SHP77 (cell line): ENCODE measurements at regions not wholly inside any gene's neighbourhood (a gene's known extent, or its start where the extent isn't known, plus 50 kb on each side); places are given as distances from the start of the nearest gene placed in this dataset.
"Not testable (repeated sequence)": the region's sequence is repeated elsewhere in the genome, so short reads cannot be mapped to it uniquely, and the experiment has no call there.

Experiments
- DNase-seq, 2 experiments: peaks; one replicate each; lab custom pipeline; 2025; lab: John Stamatoyannopoulos, UW

DNA sequence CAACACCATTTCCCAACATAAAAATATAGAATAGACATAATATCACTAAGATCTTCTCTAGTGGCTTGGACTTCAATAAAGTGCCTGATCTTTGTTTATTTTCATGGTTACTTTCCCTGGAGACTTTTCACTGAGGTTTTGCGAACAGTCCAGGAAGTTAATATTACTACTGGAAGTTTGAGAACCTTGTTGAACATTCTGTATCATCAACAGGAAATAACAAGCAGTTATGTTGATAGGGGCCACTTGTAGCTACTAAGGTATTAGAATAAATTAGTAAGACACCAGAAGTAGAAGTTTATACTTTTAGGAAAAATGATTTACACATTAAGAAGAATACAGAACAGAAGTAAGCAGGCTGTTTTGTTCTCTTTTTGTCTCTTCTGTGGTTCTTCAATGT lies 180.2 kb downstream of the TFAP2B start:
- no peak for DNase-seq

DNA sequence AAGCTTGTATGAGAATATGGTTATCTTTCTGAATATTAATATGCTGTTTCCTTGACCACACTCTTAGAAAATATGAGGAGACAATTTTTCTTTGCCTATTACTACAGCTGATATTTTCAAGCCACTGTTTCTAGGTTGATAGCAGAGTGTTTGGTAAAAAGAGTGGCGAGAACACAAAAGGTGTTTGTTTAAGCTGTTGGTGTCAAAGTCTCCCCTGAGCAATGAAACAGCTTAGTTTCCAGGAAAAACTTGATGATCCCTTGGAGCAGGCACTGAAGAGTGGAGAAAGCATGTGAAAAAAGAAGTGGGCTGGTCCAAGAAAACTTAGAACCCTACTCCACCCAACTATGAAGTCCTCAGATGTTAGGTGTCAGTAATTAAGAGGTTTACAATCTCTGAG lies 182.7 kb downstream of the TFAP2B start:
- DNase-seq, result no peak

DNA sequence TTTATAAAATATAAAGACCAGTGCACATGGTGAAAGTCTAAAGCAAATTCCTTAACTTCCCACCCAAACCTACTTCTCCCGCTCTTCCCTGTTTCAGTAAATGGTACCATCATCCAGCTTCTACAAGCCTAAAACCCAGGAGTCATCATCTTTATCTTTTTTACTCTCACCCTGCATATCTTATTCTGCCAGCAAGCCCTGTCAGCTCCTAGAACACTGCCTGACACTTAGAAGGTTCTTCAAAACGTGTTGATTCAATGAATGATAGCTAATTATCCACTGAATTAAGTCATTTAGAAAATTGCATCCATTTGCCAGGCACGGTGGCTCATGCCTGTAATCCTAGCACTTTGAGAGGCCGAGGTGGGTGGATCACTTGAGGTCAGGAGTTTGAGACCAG lies 185.7 kb downstream of the TFAP2B start:
- no peak for DNase-seq

- DNase-seq, result no peak
These were observed 187.1 kb downstream of the TFAP2B start for GRCh38 chr6:51005779-51006178.

DNA sequence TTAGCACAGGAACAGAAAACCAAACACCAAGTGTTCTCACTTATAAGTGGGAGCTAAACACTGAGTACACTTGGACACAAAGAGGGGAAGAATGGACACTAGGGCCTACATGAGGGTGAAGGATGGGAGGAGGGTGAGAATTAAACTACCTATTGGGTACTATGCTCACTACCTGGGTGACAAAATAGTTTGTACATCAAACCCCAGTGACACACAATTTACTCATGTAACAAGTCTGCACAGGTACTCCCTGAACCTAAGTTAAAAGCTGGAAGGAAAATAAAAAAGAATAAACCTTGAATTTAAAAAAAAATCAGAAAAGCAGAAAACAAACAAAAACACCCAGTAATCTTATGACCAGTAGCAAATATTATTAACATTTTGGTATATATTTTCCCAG lies 188.6 kb downstream of the TFAP2B start:
- DNase-seq, result no peak

GRCh38 chr6:51008693-51009092 lies 190.0 kb downstream of the TFAP2B start:
- DNase-seq, result not testable (repeated sequence)

- DNase-seq, result no peak
These were observed 194.7 kb downstream of the TFAP2B start for GRCh38 chr6:51013376-51013775.

- no peak for DNase-seq
These were observed 196.7 kb downstream of the TFAP2B start for GRCh38 chr6:51015394-51015793.

DNA sequence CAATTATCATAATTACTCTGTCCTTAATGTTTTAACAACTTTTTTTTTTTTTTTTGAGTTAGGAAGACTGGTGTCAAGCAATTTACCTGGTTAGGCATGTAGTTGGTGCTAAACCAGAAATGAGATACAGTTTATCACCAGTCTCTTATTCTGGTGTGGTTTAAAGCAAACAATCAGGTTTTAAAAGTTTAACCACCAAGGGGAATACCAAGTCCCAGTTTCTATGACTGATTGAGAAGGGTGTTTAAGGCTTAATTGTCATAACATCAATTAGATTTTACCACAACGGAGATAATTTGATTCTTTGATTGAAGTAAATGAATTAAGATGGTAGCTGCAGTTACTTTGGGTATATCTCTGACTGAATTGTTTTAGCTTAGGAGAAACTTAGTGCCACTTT lies 197.8 kb downstream of the TFAP2B start:
- no peak for DNase-seq

- peak in 1 of 2 experiments; percentile 15 for DNase-seq
These were observed 201.1 kb downstream of the TFAP2B start for GRCh38 chr6:51019806-51020205.

DNA sequence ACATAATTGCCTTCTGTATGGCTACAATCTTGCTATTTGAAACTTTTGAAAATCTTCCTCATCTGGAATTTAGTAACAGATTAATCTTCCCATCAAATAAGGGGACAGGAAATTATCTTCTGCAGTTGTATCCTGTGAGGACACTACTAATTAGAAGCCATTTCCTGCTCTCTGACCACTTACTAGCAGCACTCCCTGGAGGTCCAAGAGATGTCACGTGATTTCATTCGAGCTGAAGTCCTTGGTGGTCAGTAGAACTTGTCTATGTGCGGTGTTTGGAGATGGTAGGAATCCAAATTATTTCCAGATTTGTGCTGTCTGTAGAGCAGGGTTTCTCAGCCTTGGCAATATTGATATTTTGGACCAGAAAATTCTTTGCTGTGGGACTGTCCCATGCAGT lies 202.5 kb downstream of the TFAP2B start:
- no peak for DNase-seq

GRCh38 chr6:51024126-51024525 lies 205.5 kb downstream of the TFAP2B start:
- no peak for DNase-seq

- DNase-seq, result no peak
These were observed 206.6 kb downstream of the TFAP2B start for GRCh38 chr6:51025082-51025777.

DNA sequence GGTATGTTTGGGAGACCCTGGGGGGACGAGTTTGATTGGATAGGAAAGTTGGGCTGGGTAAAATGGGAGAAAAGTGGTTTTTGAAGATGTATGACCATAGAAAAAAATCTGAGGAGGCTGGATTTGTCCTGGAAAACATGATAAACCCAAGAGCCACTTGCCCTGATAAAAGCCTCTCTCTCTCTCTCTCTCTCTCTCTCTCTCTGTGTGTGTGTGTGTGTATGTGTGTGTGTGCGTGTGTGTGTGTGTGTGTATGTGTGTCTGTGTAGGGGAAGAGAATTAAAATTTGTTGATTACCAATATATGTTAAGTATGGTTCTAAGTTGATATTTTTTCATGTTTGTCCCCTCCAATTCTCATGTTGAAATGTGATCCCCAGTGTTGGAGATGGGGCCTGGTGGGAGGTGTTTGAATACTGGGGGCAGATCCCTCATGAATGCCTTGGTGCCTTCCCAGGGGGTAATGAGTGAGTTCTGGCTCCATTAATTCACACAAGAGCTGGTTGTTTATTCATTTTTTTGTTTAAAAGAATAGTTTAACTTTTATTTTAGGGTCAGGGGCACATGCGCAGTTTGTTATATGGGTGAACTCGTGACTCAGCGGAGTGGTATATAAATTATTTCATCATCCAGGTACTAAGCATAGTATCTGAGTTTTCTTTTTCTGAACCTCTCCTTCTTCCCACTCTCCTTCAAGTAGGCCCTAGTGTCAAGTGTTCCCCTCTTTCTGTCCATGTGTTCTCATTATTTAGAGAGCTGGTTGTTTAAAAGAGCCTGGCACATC lies 208.8 kb downstream of the TFAP2B start:
- no peak for DNase-seq

- DNase-seq, result no peak
These were observed 209.6 kb downstream of the TFAP2B start for GRCh38 chr6:51028276-51028675.

GRCh38 chr6:51029561-51029960 lies 210.9 kb downstream of the TFAP2B start:
- no peak for DNase-seq

DNA sequence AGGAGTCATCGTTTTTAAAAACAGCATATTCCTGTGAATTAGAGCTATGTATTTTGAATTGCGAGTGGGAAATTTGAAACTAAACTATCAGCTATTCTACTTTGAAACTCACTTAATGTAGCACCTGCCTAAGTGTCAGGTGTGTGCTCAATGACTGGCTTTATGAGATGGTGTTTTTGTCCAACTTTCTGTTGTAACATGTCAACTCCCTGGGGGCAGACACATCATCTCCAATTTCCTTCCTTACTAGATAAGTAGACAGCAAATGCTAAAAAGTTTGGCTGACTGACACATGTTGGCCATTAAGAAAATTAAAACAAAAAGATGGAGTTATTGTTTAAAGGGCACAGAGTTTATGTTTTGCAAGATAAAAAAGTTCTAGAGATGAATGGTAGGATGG lies 226.9 kb downstream of the TFAP2B start:
- DNase-seq, result no peak

DNA sequence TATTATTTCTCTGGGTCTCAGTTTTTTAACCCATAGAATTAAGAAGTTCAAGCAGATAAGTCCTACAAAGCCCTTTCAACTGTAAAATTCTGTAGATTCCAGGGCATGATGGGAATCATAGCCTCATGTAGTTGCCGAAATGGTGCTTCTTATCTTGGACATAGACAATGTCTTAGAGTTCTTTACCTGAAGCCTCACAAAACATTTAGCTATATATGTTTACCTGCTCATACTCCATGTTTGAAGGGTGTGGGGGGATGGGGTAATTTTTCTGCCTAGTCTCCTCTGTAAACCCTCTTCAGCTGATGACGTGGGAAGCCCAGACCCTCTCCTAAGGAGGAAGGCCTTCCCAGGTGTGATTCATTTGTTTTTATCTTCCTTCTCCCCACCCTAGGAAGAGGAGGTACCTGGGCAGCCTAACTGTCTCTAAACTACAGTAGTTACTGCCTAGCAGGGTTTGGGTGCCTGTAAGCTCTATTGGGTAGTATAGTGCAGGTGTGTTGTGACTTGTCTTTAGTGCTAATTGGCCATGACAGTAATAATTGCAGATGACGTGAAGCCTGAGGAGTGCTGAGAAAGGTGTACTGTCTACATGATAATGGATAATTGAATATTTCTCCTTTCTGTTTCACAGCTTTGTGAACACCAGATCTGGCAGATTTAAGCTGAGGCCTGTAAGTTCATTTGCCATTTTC lies 230.8 kb downstream of the TFAP2B start:
- DNase-seq, result no peak

- DNase-seq, result no peak
These were observed 231.6 kb downstream of the TFAP2B start for GRCh38 chr6:51049983-51050877.

GRCh38 chr6:51052716-51053115 lies 234.0 kb downstream of the TFAP2B start:
- DNase-seq, result not testable (repeated sequence)

DNA sequence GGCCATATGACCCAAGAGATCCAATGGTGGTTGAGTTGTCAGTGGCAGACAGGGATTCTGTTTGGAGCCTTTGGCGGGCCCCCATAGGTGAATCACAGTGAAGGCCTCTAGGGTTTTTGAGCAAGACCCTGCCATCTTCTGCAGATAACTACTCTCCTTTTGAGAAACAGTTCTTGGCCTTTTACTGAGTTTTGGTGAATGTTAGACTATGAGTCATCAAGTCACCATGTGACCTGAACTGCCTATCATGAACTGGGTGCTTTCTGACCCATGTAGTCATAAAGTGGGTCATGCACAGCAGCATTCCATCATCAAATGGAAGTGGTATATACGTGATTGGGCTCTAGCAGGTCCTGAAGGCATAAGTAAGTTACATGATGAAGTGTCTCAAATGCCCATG lies 236.6 kb downstream of the TFAP2B start:
- DNase-seq, result not testable (repeated sequence)

GRCh38 chr6:51057296-51057695 lies 238.6 kb downstream of the TFAP2B start:
- DNase-seq, result no peak
